HCT116 (cell line): ENCODE measurements at regions not wholly inside any gene's neighbourhood (a gene's known extent, or its start where the extent isn't known, plus 50 kb on each side); places are given as distances from the start of the nearest gene placed in this dataset.

Source experiments
- ATAC-seq: fragments of 200-7000 bp; cut with Tn5 transposase; 2 replicates; pipeline ENCODE4 v1.9.1; 2020; ENCODE audit warnings: mild to moderate bottlenecking, moderate library complexity
- BruUV-seq: library from RNA; stranded (reverse); fragments of 400-500 nt; replicated peaks from 2 replicates; lab custom pipeline; 2021; lab: Mats Ljungman, UMichigan
- CTCF ChIA-PET: fragments of 300-600 bp; sonication (Branson Sonifier 250); formaldehyde crosslinking; loops from one replicate; lab custom pipeline; 2021; ENCODE audit warnings: antibody characterized with exemption; lab: Charles Lee
- POLR2A ChIA-PET: fragments of 300-600, 350-600 bp; sonication (Branson Sonifier 250); formaldehyde crosslinking; loops from one replicate; lab custom pipeline; 2021; ENCODE audit warnings: antibody characterized with exemption; lab: Charles Lee
- RAD21 ChIA-PET, 2 experiments: fragments of 300-600 bp; sonication (Branson Sonifier 250); formaldehyde crosslinking; loops; one replicate each; lab custom pipeline; 2023; ENCODE audit warnings: low total read pairs in 2 of 2; ENCODE audit not compliant: uncharacterized antibody in 2 of 2, unreplicated experiment in 2 of 2, low non-redundant PET in 1 of 2; lab: Charles Lee
- DNase-seq: peaks from one replicate; pipeline ENCODE4 v3.0.0-alpha.2; 2010; ENCODE audit warnings: low read depth, low spot score
- H2AFZ ChIP-seq: fragments of 200-600 bp; shearing (Covaris generic), sonication (generic); 2 replicates; pipeline ENCODE4 v1.6.1; 2017; ENCODE audit warnings: low read depth, mixed run types, mixed read lengths, antibody characterized with exemption, low read length; ENCODE audit not compliant: poor library complexity, severe bottlenecking
- H3K27ac ChIP-seq: 2 replicates; pipeline ENCODE4 v1.5.1; 2012; ENCODE audit warnings: low read depth, low read length
- H3K27me3 ChIP-seq: fragments of 200-600 bp; sonication (generic); 2 replicates; pipeline ENCODE4 v1.6.1; 2016; ENCODE audit warnings: mixed run types, low read length, mixed read lengths; ENCODE audit not compliant: insufficient read depth
- H3K36me3 ChIP-seq, 2 experiments: fragments of 200-500 bp in 1 of 2; fragments of 200-600 bp in 1 of 2; sonication (Bioruptor generic) in 1 of 2; sonication (generic) in 1 of 2; 2 replicates each; pipeline versions ENCODE4 v1.5.1 to v1.6.1; 2014 to 2016; ENCODE audit warnings: low read length in 2 of 2, inconsistent platforms in 1 of 2, mixed read lengths in 1 of 2, mixed run types in 1 of 2; ENCODE audit not compliant: insufficient read depth in 2 of 2, control insufficient read depth in 1 of 2
- H3K4me1 ChIP-seq, 2 experiments: fragments of 200-600 bp in 1 of 2; sonication (generic) in 1 of 2; 2 replicates each; pipeline versions ENCODE4 v1.5.1 to v1.6.1; 2012 to 2017; ENCODE audit warnings: low read length in 2 of 2, inconsistent platforms in 1 of 2, mild to moderate bottlenecking in 1 of 2, mixed read lengths in 1 of 2, mixed run types in 1 of 2, moderate library complexity in 1 of 2; ENCODE audit not compliant: insufficient read depth in 2 of 2, control insufficient read depth in 1 of 2
- H3K4me2 ChIP-seq: fragments of 200-600 bp; sonication (generic); 2 replicates; pipeline ENCODE4 v1.6.1; 2017; ENCODE audit warnings: mixed run types, low read length, mixed read lengths
- H3K4me3 ChIP-seq, 2 experiments: fragments of 200-600 bp in 1 of 2; sonication (generic) in 1 of 2; replicated peaks in 1 of 2; 2 replicates each; pipeline ENCODE4 v1.5.1; 2011 to 2016; ENCODE audit warnings: low read length in 2 of 2, control low read depth in 1 of 2, low read depth in 1 of 2, mild to moderate bottlenecking in 1 of 2, mixed read lengths in 1 of 2, mixed run types in 1 of 2
- H3K79me2 ChIP-seq: fragments of 200-600 bp; sonication (generic); 2 replicates; pipeline ENCODE4 v1.6.1; 2017; ENCODE audit warnings: mild to moderate bottlenecking, mixed run types, low read length, moderate library complexity, mixed read lengths; ENCODE audit not compliant: insufficient read depth
- H3K9ac ChIP-seq: fragments of 200-600 bp; sonication (generic); 2 replicates; pipeline ENCODE4 v1.6.1; 2016; ENCODE audit warnings: low read length, mixed read lengths
- H3K9me2 ChIP-seq: fragments of 200-600 bp; sonication (generic), shearing (Covaris generic); 2 replicates; pipeline ENCODE4 v1.6.1; 2017; ENCODE audit warnings: mixed run types, mild to moderate bottlenecking, moderate library complexity; ENCODE audit not compliant: insufficient read depth
- H3K9me3 ChIP-seq, 2 experiments: fragments of 200-500 bp in 1 of 2; fragments of 200-600 bp in 1 of 2; sonication (Bioruptor generic) in 1 of 2; sonication (generic) in 1 of 2; 2 replicates each; pipeline ENCODE4 v1.6.1; 2014 to 2017; ENCODE audit warnings: low read length in 2 of 2, mixed read lengths in 2 of 2, inconsistent platforms in 1 of 2, low read depth in 1 of 2, mild to moderate bottlenecking in 1 of 2, mixed run types in 1 of 2, moderate library complexity in 1 of 2; ENCODE audit not compliant: control insufficient read depth in 1 of 2, insufficient read depth in 1 of 2
- H4K20me1 ChIP-seq: fragments of 200-600 bp; sonication (generic), shearing (Covaris generic); 2 replicates; pipeline ENCODE4 v1.6.1; 2017; ENCODE audit warnings: mixed run types, mild to moderate bottlenecking, moderate library complexity; ENCODE audit not compliant: insufficient read depth
- CBX3 ChIP-seq: IDR thresholded peaks from 2 replicates; pipeline ENCODE4 v1.6.1; 2012; ENCODE audit warnings: low read depth
- CEBPB ChIP-seq: IDR thresholded peaks from 2 replicates; pipeline ENCODE4 v1.6.1; 2012; ENCODE audit warnings: low read depth
- EGR1 ChIP-seq: IDR thresholded peaks from 2 replicates; pipeline ENCODE4 v1.6.1; 2012; ENCODE audit warnings: low read depth
- ELF1 ChIP-seq: IDR thresholded peaks from 2 replicates; pipeline ENCODE4 v1.6.1; 2012; ENCODE audit warnings: low read depth, borderline replicate concordance
- EZH2 ChIP-seq: fragments of 200-600 bp; sonication (generic); IDR thresholded peaks from 2 replicates; pipeline ENCODE4 v1.6.1; 2017; ENCODE audit warnings: antibody characterized with exemption, mixed run types
- EZH2phosphoT487 ChIP-seq: fragments of 200-600 bp; IDR thresholded peaks from 2 replicates; pipeline ENCODE4 v1.6.1; 2018; ENCODE audit warnings: antibody characterized with exemption, borderline replicate concordance
- FOSL1 ChIP-seq: IDR thresholded peaks from 2 replicates; pipeline ENCODE4 v1.6.1; 2012; ENCODE audit warnings: low read depth
- POLR2A ChIP-seq: IDR thresholded peaks from 2 replicates; pipeline ENCODE4 v1.7.0; 2011; ENCODE audit warnings: borderline replicate concordance; ENCODE audit not compliant: insufficient read depth, insufficient read length; ENCODE audit errors: extremely low read depth
- POLR2AphosphoS5 ChIP-seq: IDR thresholded peaks from 2 replicates; pipeline ENCODE4 v1.6.1; 2011; ENCODE audit warnings: mild to moderate bottlenecking, low read depth, low read length, moderate library complexity
- SIN3A ChIP-seq: IDR thresholded peaks from 2 replicates; pipeline ENCODE4 v1.6.1; 2012; ENCODE audit warnings: low read depth
- SP1 ChIP-seq: IDR thresholded peaks from 2 replicates; pipeline ENCODE4 v1.6.1; 2012; ENCODE audit warnings: low read depth
- TCF7L2 ChIP-seq: IDR thresholded peaks from 2 replicates; pipeline ENCODE4 v1.7.0; 2011; ENCODE audit warnings: borderline replicate concordance, inconsistent platforms; ENCODE audit not compliant: insufficient read depth, insufficient read length; ENCODE audit errors: extremely low read depth
- YY1 ChIP-seq: IDR thresholded peaks from 2 replicates; pipeline ENCODE4 v1.6.1; 2011; ENCODE audit warnings: low read length, low read depth, moderate library complexity, mild to moderate bottlenecking; ENCODE audit not compliant: insufficient replicate concordance; ENCODE audit errors: extremely low read depth
- ZFX ChIP-seq: fragments of 450-650 bp; IDR thresholded peaks from 2 replicates; pipeline ENCODE4 v1.6.1; 2017
- ZNF274 ChIP-seq: fragments of 200-500 bp; sonication (Bioruptor generic); IDR thresholded peaks from 2 replicates; pipeline ENCODE4 v1.6.1; 2014; ENCODE audit warnings: mild to moderate bottlenecking, low read depth, low read length, inconsistent platforms
- intact Hi-C: fragments of 100-400 bp; cut with micrococcal nuclease; formaldehyde crosslinking; loops from 2 replicates; pipeline ENCODE4 v1.10.0; 2022
- TF ChIP-seq, protein P1 (sequence below): IDR thresholded peaks from 2 replicates; pipeline ENCODE4 v1.6.1; 2012; ENCODE audit warnings: low read depth
- TF ChIP-seq, protein P2 (sequence below): IDR thresholded peaks from 2 replicates; pipeline ENCODE4 v1.6.1; 2012
- TF ChIP-seq, protein P3 (sequence below): IDR thresholded peaks from 2 replicates; pipeline ENCODE4 v1.6.1; 2011; ENCODE audit warnings: mild to moderate bottlenecking, low read length, moderate library complexity; ENCODE audit not compliant: insufficient replicate concordance; ENCODE audit errors: extremely low read depth
- TF ChIP-seq, protein P4 (sequence below), 3 experiments: fragments of 200-600 bp in 1 of 3; sonication (generic) in 1 of 3; IDR thresholded peaks in 2 of 3; conservative IDR thresholded peaks in 1 of 3; 2 replicates each; pipeline ENCODE4 v1.5.1; 2012 to 2017; ENCODE audit warnings: low read depth in 2 of 3, low read length in 2 of 3, antibody characterized with exemption in 1 of 3, borderline replicate concordance in 1 of 3, control low read depth in 1 of 3, mild to moderate bottlenecking in 1 of 3, mixed read lengths in 1 of 3, mixed run types in 1 of 3, moderate library complexity in 1 of 3; ENCODE audit not compliant: insufficient read depth in 1 of 3
- TF ChIP-seq, protein P5 (sequence below): IDR thresholded peaks from 2 replicates; pipeline ENCODE4 v1.6.1; 2012

DNA sequence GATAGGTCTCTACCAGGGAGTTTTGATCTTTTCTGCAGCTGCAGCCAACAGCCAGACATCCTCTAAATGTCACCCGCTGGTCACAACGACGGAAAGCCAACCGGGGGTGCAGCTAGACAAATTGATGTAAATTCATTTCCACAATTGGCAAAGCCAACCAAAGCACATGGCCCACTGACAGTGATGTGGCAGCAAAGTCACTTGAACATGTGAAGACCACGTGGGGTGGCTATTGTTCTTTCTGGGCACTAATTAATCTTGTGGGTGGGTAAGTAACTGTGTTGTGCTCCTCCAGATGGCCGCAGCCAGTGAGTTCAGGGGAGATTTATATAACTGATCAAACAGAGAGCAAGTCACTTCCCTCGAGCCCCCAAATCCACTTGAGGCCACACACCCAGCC is 354.1 kb downstream of the ANKRD30A start:
- no peak overlapping the region for H3K4me2 ChIP-seq
- H3K4me1 ChIP-seq, result no peaks in the 10 kb centered on the region
- H3K9ac ChIP-seq, result no peak overlapping the region
- H2AFZ ChIP-seq, result no peak overlapping the region
- no peaks in the 10 kb centered on the region for H3K27me3 ChIP-seq
- POLR2A ChIA-PET, result no interaction called here
- TF ChIP-seq EZH2, result no peak
- no peak for TF ChIP-seq ZNF274
- TF ChIP-seq, protein P1, sequence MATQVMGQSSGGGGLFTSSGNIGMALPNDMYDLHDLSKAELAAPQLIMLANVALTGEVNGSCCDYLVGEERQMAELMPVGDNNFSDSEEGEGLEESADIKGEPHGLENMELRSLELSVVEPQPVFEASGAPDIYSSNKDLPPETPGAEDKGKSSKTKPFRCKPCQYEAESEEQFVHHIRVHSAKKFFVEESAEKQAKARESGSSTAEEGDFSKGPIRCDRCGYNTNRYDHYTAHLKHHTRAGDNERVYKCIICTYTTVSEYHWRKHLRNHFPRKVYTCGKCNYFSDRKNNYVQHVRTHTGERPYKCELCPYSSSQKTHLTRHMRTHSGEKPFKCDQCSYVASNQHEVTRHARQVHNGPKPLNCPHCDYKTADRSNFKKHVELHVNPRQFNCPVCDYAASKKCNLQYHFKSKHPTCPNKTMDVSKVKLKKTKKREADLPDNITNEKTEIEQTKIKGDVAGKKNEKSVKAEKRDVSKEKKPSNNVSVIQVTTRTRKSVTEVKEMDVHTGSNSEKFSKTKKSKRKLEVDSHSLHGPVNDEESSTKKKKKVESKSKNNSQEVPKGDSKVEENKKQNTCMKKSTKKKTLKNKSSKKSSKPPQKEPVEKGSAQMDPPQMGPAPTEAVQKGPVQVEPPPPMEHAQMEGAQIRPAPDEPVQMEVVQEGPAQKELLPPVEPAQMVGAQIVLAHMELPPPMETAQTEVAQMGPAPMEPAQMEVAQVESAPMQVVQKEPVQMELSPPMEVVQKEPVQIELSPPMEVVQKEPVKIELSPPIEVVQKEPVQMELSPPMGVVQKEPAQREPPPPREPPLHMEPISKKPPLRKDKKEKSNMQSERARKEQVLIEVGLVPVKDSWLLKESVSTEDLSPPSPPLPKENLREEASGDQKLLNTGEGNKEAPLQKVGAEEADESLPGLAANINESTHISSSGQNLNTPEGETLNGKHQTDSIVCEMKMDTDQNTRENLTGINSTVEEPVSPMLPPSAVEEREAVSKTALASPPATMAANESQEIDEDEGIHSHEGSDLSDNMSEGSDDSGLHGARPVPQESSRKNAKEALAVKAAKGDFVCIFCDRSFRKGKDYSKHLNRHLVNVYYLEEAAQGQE, result no peak
- TF ChIP-seq YY1, result no peak
- TF ChIP-seq CEBPB, result no peak
- no peak for TF ChIP-seq TCF7L2
- TF ChIP-seq, protein P2, sequence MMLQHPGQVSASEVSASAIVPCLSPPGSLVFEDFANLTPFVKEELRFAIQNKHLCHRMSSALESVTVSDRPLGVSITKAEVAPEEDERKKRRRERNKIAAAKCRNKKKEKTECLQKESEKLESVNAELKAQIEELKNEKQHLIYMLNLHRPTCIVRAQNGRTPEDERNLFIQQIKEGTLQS, result no peak
- TF ChIP-seq POLR2A, result no peak
- no peak for TF ChIP-seq SP1
- TF ChIP-seq EGR1, result no peak
- no peak for TF ChIP-seq FOSL1
- no peak for TF ChIP-seq CBX3
- no peak for TF ChIP-seq ELF1
- TF ChIP-seq, protein P3, sequence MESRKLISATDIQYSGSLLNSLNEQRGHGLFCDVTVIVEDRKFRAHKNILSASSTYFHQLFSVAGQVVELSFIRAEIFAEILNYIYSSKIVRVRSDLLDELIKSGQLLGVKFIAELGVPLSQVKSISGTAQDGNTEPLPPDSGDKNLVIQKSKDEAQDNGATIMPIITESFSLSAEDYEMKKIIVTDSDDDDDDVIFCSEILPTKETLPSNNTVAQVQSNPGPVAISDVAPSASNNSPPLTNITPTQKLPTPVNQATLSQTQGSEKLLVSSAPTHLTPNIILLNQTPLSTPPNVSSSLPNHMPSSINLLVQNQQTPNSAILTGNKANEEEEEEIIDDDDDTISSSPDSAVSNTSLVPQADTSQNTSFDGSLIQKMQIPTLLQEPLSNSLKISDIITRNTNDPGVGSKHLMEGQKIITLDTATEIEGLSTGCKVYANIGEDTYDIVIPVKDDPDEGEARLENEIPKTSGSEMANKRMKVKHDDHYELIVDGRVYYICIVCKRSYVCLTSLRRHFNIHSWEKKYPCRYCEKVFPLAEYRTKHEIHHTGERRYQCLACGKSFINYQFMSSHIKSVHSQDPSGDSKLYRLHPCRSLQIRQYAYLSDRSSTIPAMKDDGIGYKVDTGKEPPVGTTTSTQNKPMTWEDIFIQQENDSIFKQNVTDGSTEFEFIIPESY, result no peak
- TF ChIP-seq EZH2phosphoT487, result no peak
- TF ChIP-seq, protein P4, sequence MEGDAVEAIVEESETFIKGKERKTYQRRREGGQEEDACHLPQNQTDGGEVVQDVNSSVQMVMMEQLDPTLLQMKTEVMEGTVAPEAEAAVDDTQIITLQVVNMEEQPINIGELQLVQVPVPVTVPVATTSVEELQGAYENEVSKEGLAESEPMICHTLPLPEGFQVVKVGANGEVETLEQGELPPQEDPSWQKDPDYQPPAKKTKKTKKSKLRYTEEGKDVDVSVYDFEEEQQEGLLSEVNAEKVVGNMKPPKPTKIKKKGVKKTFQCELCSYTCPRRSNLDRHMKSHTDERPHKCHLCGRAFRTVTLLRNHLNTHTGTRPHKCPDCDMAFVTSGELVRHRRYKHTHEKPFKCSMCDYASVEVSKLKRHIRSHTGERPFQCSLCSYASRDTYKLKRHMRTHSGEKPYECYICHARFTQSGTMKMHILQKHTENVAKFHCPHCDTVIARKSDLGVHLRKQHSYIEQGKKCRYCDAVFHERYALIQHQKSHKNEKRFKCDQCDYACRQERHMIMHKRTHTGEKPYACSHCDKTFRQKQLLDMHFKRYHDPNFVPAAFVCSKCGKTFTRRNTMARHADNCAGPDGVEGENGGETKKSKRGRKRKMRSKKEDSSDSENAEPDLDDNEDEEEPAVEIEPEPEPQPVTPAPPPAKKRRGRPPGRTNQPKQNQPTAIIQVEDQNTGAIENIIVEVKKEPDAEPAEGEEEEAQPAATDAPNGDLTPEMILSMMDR (IDR thresholded peaks at IDR 0.05 in 2 of 3, conservative IDR thresholded peaks at IDR 0.05 in 1 of 3; ENCODE audit: borderline replicate concordance in 1 of 3, insufficient read depth in 1 of 3, low read depth in 2 of 3, low read length in 2 of 3), result no peak
- TF ChIP-seq POLR2AphosphoS5, result no peak
- TF ChIP-seq, protein P5, sequence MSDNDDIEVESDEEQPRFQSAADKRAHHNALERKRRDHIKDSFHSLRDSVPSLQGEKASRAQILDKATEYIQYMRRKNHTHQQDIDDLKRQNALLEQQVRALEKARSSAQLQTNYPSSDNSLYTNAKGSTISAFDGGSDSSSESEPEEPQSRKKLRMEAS, result no peak
- no peak for TF ChIP-seq ZFX
- no peak for TF ChIP-seq SIN3A
- no peaks in the 10 kb centered on the region for H4K20me1 ChIP-seq
- no TSS peak for BruUV-seq
- RAD21 ChIA-PET, result no interaction called here
- ATAC-seq (no peak), DNase-seq (no peak)
- peaks cover 0 to 5% of the 10 kb centered on the region in 2 experiments; a peak in 2 of 4 replicates for H3K9me3 ChIP-seq
- H3K36me3 ChIP-seq, result no peaks in the 10 kb centered on the region
- CTCF ChIA-PET, result no interaction called here
- intact Hi-C loops, result no loop called here
- no peak overlapping the region for H3K27ac ChIP-seq
- no peaks in the 10 kb centered on the region for H3K79me2 ChIP-seq
- no peaks in the 10 kb centered on the region for H3K9me2 ChIP-seq
- no peak overlapping the region for H3K4me3 ChIP-seq
